ENCODE measurements at regions not wholly inside any gene's neighbourhood (a gene's known extent, or its start where the extent isn't known, plus 50 kb on each side); places are given as distances from the start of the nearest gene placed in this dataset.

DNA sequence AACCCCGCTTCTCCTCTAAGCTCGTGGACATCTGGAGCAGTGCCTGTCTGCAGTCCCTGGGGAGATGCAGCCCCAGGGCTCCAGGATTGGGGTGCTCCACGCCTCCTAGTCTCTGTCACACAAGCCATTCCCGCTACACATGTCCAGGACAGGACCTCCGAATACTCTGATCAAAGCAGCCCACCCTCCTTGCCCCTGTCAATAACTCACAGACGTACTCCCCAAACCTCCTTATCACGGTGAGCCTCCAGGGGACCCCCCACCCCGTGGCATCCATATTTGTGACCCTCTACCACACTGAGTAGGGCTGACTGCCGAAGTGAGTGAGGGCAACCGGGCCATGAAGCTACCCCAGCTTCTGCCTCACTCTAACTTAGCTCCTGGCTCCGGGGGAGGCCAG lies 727.7 kb downstream of the GALR1 start:
- H3K4me3 ChIP-seq (ENCODE audit: low read depth, low read length), result no peak overlapping the region
- no peak for TF ChIP-seq CTCF (IDR thresholded peaks at IDR 0.05; ENCODE audit: borderline replicate concordance, insufficient read depth, low read depth, low read length)

- no peak for TF ChIP-seq CTCF (IDR thresholded peaks at IDR 0.05; ENCODE audit: borderline replicate concordance, insufficient read depth, low read depth, low read length)
- H3K4me3 ChIP-seq (ENCODE audit: low read depth, low read length), result no peak overlapping the region
Observed at GRCh38 chr18:77980275-77980674, 730.6 kb downstream of the GALR1 start.

DNA sequence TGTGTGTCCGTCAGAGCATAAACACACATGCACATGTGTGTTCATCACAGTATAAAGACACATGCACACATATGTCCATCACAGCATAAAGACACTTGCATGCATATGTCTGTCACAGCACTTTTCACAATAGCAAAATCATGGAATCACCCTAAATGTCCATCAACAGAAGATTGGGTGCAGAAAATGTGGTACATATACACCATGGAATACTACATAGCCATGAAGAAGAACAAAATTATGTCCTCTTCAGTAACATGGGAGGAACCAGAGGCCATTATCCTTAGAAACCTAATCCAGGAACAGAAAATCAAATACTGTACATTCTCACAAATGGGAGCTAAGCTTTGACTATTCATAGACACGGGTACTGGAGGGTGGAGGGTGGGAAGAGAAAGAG lies 732.2 kb downstream of the GALR1 start:
- H3K4me3 ChIP-seq (ENCODE audit: low read depth, low read length), result no peak overlapping the region
- TF ChIP-seq CTCF (IDR thresholded peaks at IDR 0.05; ENCODE audit: borderline replicate concordance, insufficient read depth, low read depth, low read length), result no peak

- no peak overlapping the region for H3K4me3 ChIP-seq (ENCODE audit: low read depth, low read length)
- TF ChIP-seq CTCF (IDR thresholded peaks at IDR 0.05; ENCODE audit: borderline replicate concordance, insufficient read depth, low read depth, low read length), result no peak
Observed at GRCh38 chr18:77983270-77983669, 733.6 kb downstream of the GALR1 start.

DNA sequence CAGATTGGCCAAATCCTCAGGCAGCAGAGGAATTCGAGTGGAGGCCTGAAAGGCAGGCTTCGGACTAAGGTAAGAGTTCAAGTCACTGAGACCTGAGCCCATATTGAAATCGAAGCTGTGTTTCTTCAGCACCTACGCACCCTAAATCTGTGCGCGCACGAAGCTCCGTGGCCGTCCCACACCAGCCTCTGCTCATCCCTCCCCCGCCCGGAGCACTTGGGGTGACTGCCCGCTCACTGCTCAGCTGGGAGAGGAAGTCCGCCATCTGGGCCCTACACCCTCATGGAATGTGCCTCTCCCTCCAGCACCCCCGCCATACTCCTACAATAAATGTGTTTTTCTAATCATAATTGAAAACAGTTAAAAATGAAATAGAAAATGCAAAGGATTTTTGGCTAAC lies 734.5 kb downstream of the GALR1 start:
- H3K4me3 ChIP-seq (ENCODE audit: low read depth, low read length), result no peak overlapping the region
- no peak for TF ChIP-seq CTCF (IDR thresholded peaks at IDR 0.05; ENCODE audit: borderline replicate concordance, insufficient read depth, low read depth, low read length)

GRCh38 chr18:77984833-77985232 lies 735.2 kb downstream of the GALR1 start:
- TF ChIP-seq CTCF (IDR thresholded peaks at IDR 0.05; ENCODE audit: borderline replicate concordance, insufficient read depth, low read depth, low read length), result no peak
- H3K4me3 ChIP-seq (ENCODE audit: low read depth, low read length), result no peak overlapping the region

- H3K4me3 ChIP-seq (ENCODE audit: low read depth, low read length), result no peak overlapping the region
- no peak for TF ChIP-seq CTCF (IDR thresholded peaks at IDR 0.05; ENCODE audit: borderline replicate concordance, insufficient read depth, low read depth, low read length)
Observed at GRCh38 chr18:77985526-77986281, 736.1 kb downstream of the GALR1 start.
